Activated CD4-positive, alpha-beta memory T cell treated with anti-CD3 and anti-CD28 coated beads, Interleukin-2, amount 10 ng/mL, durations not matched to agents 7 days and 5 days (primary cell): ENCODE measurements at regions not wholly inside any gene's neighbourhood (a gene's known extent, or its start where the extent isn't known, plus 50 kb on each side); places are given as distances from the start of the nearest gene placed in this dataset.

ENCODE experiments used
- CTCF ChIA-PET: fragments of 350-600 bp; sonication (Branson Sonifier 250); formaldehyde crosslinking; loops from one replicate; lab custom pipeline; 2021; ENCODE audit warnings: antibody characterized with exemption, inconsistent platforms; lab: Charles Lee
- POLR2A ChIA-PET: fragments of 350-600 bp; sonication (Branson Sonifier 250); formaldehyde crosslinking; loops from one replicate; lab custom pipeline; 2021; ENCODE audit warnings: antibody characterized with exemption; lab: Charles Lee
- DNase-seq: peaks from one replicate; pipeline ENCODE4 v3.0.0-alpha.2; 2020
- H3K27ac Mint-ChIP-seq: one replicate; pipeline ENCODE4 v1.8.0; 2021; ENCODE audit warnings: mild to moderate bottlenecking, mixed read lengths
- H3K27me3 Mint-ChIP-seq: one replicate; pipeline ENCODE4 v1.8.0; 2021; ENCODE audit warnings: mixed read lengths
- H3K36me3 Mint-ChIP-seq: one replicate; pipeline ENCODE4 v1.8.0; 2021; ENCODE audit warnings: low read depth, mixed read lengths
- H3K4me1 Mint-ChIP-seq: one replicate; pipeline ENCODE4 v1.8.0; 2021; ENCODE audit warnings: mixed read lengths
- H3K4me3 Mint-ChIP-seq: one replicate; pipeline ENCODE4 v1.8.0; 2021; ENCODE audit warnings: mild to moderate bottlenecking, mixed read lengths
- H3K9me3 Mint-ChIP-seq: one replicate; pipeline ENCODE4 v1.8.0; 2021; ENCODE audit warnings: mixed read lengths

GRCh38 chr16:17877821-17878360, 407.1 kb upstream of the XYLT1 start:
- no peaks in the 10 kb centered on the region for H3K36me3 Mint-ChIP-seq
- ChIA-PET CTCF (no interaction called here), POLR2A (no interaction called here)
- DNase-seq: no peak
- H3K27me3 Mint-ChIP-seq: peaks cover 4% of the 10 kb centered on the region
- no peak overlapping the region for H3K4me3 Mint-ChIP-seq
- H3K27ac Mint-ChIP-seq: no peak overlapping the region
- H3K4me1 Mint-ChIP-seq: no peaks in the 10 kb centered on the region
- no peaks in the 10 kb centered on the region for H3K9me3 Mint-ChIP-seq

GRCh38 chr16:17866996-17867395, 396.2 kb upstream of the XYLT1 start:
- Mint-ChIP-seq H3K4me1 (no peaks in the 10 kb centered on the region), H3K27ac (no peak overlapping the region), H3K9me3 (no peaks in the 10 kb centered on the region), H3K4me3 (no peak overlapping the region), H3K27me3 (no peaks in the 10 kb centered on the region), H3K36me3 (no peaks in the 10 kb centered on the region)
- ChIA-PET POLR2A (no interaction called here), CTCF (no interaction called here)
- no peak for DNase-seq

- CTCF ChIA-PET: no interaction called here
- Mint-ChIP-seq H3K36me3 (no peaks in the 10 kb centered on the region), H3K4me3 (no peak overlapping the region), H3K9me3 (no peaks in the 10 kb centered on the region), H3K4me1 (no peaks in the 10 kb centered on the region), H3K27me3 (no peaks in the 10 kb centered on the region), H3K27ac (no peak overlapping the region)
- DNase-seq: no peak
- POLR2A ChIA-PET: no interaction called here
These were observed 391.3 kb upstream of the XYLT1 start for GRCh38 chr16:17861981-17862479.

- no peak for DNase-seq
- no peaks in the 10 kb centered on the region for H3K36me3 Mint-ChIP-seq
- H3K4me1 Mint-ChIP-seq: no peaks in the 10 kb centered on the region
- CTCF ChIA-PET: no interaction called here
- no peaks in the 10 kb centered on the region for H3K27me3 Mint-ChIP-seq
- H3K4me3 Mint-ChIP-seq: no peak overlapping the region
- peaks cover 2% of the 10 kb centered on the region for H3K9me3 Mint-ChIP-seq
- H3K27ac Mint-ChIP-seq: no peak overlapping the region
- POLR2A ChIA-PET: no interaction called here
These were observed 387.3 kb upstream of the XYLT1 start for GRCh38 chr16:17858061-17858460.

GRCh38 chr16:17853958-17854357, 383.2 kb upstream of the XYLT1 start:
- no peak for DNase-seq
- ChIA-PET CTCF (no interaction called here), POLR2A (no interaction called here)
- no peaks in the 10 kb centered on the region for H3K4me1 Mint-ChIP-seq
- H3K27me3 Mint-ChIP-seq: no peaks in the 10 kb centered on the region
- peaks cover 2% of the 10 kb centered on the region for H3K9me3 Mint-ChIP-seq
- no peaks in the 10 kb centered on the region for H3K36me3 Mint-ChIP-seq
- no peak overlapping the region for H3K27ac Mint-ChIP-seq
- H3K4me3 Mint-ChIP-seq: no peak overlapping the region

GRCh38 chr16:17852977-17853702, 382.4 kb upstream of the XYLT1 start:
- POLR2A ChIA-PET: no interaction called here
- peaks cover 2% of the 10 kb centered on the region for H3K9me3 Mint-ChIP-seq
- no peak overlapping the region for H3K4me3 Mint-ChIP-seq
- no peaks in the 10 kb centered on the region for H3K36me3 Mint-ChIP-seq
- H3K27me3 Mint-ChIP-seq: no peaks in the 10 kb centered on the region
- H3K27ac Mint-ChIP-seq: no peak overlapping the region
- no peaks in the 10 kb centered on the region for H3K4me1 Mint-ChIP-seq
- CTCF ChIA-PET: interaction anchor here (0.7 kb wide), 1 partner anchor 16 kb away, joined by 4 read pairs; no protein-coding TSS in a partner anchor
- no peak for DNase-seq

- H3K4me3 Mint-ChIP-seq: no peak overlapping the region
- POLR2A ChIA-PET: no interaction called here
- no peaks in the 10 kb centered on the region for H3K4me1 Mint-ChIP-seq
- CTCF ChIA-PET: no interaction called here
- peaks cover 2% of the 10 kb centered on the region for H3K9me3 Mint-ChIP-seq
- no peak overlapping the region for H3K27ac Mint-ChIP-seq
- no peak for DNase-seq
- H3K36me3 Mint-ChIP-seq: no peaks in the 10 kb centered on the region
- H3K27me3 Mint-ChIP-seq: no peaks in the 10 kb centered on the region
These were observed 380.0 kb upstream of the XYLT1 start for GRCh38 chr16:17850581-17851250.

GRCh38 chr16:17847234-17847795, 376.6 kb upstream of the XYLT1 start:
- ChIA-PET CTCF (no interaction called here), POLR2A (no interaction called here)
- no peaks in the 10 kb centered on the region for H3K4me1 Mint-ChIP-seq

GRCh38 chr16:17846030-17846429, 375.3 kb upstream of the XYLT1 start:
- no peaks in the 10 kb centered on the region for H3K36me3 Mint-ChIP-seq
- ChIA-PET POLR2A (no interaction called here), CTCF (no interaction called here)
- no peaks in the 10 kb centered on the region for H3K4me1 Mint-ChIP-seq
- no peak overlapping the region for H3K27ac Mint-ChIP-seq
- no peaks in the 10 kb centered on the region for H3K27me3 Mint-ChIP-seq
- H3K9me3 Mint-ChIP-seq: no peaks in the 10 kb centered on the region
- DNase-seq: no peak
- no peak overlapping the region for H3K4me3 Mint-ChIP-seq

More at GRCh38 chr16:17847234-17847795, 376.6 kb upstream of the XYLT1 start:
- Mint-ChIP-seq H3K36me3 (no peaks in the 10 kb centered on the region), H3K27me3 (no peaks in the 10 kb centered on the region), H3K4me3 (no peak overlapping the region), H3K9me3 (no peaks in the 10 kb centered on the region), H3K27ac (no peak overlapping the region)
- no peak for DNase-seq

- CTCF ChIA-PET: no interaction called here
- no peaks in the 10 kb centered on the region for H3K4me1 Mint-ChIP-seq
- POLR2A ChIA-PET: no interaction called here
These were observed 374.3 kb upstream of the XYLT1 start for GRCh38 chr16:17845031-17845430.

GRCh38 chr16:17843905-17844304, 373.1 kb upstream of the XYLT1 start:
- H3K4me1 Mint-ChIP-seq: no peaks in the 10 kb centered on the region
- no peaks in the 10 kb centered on the region for H3K36me3 Mint-ChIP-seq
- CTCF ChIA-PET: no interaction called here
- no peak overlapping the region for H3K27ac Mint-ChIP-seq
- POLR2A ChIA-PET: no interaction called here
- no peak overlapping the region for H3K4me3 Mint-ChIP-seq
- H3K27me3 Mint-ChIP-seq: no peaks in the 10 kb centered on the region
- H3K9me3 Mint-ChIP-seq: peaks cover 5% of the 10 kb centered on the region
- no peak for DNase-seq

More at GRCh38 chr16:17845031-17845430, 374.3 kb upstream of the XYLT1 start:
- peaks cover 5% of the 10 kb centered on the region for H3K9me3 Mint-ChIP-seq
- no peaks in the 10 kb centered on the region for H3K36me3 Mint-ChIP-seq
- H3K4me3 Mint-ChIP-seq: no peak overlapping the region
- DNase-seq: no peak
- no peaks in the 10 kb centered on the region for H3K27me3 Mint-ChIP-seq
- H3K27ac Mint-ChIP-seq: no peak overlapping the region

- Mint-ChIP-seq H3K4me3 (no peak overlapping the region), H3K27ac (no peak overlapping the region), H3K27me3 (no peaks in the 10 kb centered on the region), H3K36me3 (no peaks in the 10 kb centered on the region), H3K9me3 (peaks cover 5% of the 10 kb centered on the region), H3K4me1 (no peaks in the 10 kb centered on the region)
- ChIA-PET CTCF (no interaction called here), POLR2A (no interaction called here)
- no peak for DNase-seq
These were observed 369.1 kb upstream of the XYLT1 start for GRCh38 chr16:17839907-17840306.

GRCh38 chr16:17839272-17839671, 368.5 kb upstream of the XYLT1 start:
- H3K9me3 Mint-ChIP-seq: peaks cover 5% of the 10 kb centered on the region
- no peak overlapping the region for H3K27ac Mint-ChIP-seq
- no peaks in the 10 kb centered on the region for H3K27me3 Mint-ChIP-seq
- no peaks in the 10 kb centered on the region for H3K4me1 Mint-ChIP-seq
- no peak overlapping the region for H3K4me3 Mint-ChIP-seq
- CTCF ChIA-PET: interaction anchor here (0.6 kb wide), 1 partner anchor 74 kb away, joined by 3 read pairs; no protein-coding TSS in a partner anchor
- H3K36me3 Mint-ChIP-seq: no peaks in the 10 kb centered on the region
- POLR2A ChIA-PET: no interaction called here
- no peak for DNase-seq
